ENCODE measurements at regions not wholly inside any gene's neighbourhood (a gene's known extent, or its start where the extent isn't known, plus 50 kb on each side); places are given as distances from the start of the nearest gene placed in this dataset.

DNA sequence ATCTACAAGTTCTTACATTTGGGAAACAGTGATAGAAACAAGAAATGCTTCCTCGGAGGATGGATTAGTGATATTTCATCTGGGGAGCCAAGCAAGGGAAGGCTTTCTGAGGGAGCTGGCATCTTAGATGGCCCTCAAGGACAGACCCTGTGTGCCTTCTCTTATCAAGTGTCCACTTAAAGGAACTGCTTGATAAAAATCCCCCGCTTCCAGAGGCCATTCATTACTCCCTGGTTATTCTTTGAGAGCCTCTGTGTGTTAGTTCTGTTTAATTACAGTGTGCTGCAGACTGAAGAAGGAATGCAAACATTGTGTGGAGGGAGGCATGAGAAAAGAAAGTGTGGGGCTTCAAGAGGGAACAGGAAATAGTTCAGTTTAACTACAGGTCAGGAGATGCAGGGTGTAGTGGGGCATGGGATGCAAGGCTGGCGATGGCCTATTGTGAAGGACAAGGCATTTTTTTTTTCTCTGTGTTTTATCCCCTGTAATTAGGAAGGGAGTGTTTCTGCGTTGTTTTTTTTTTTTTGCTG is 145.4 kb downstream of the SNX10 start:
- TF ChIP-seq POLR2A (IDR thresholded peaks at IDR 0.05; ENCODE audit: low read depth, low read length): no peak
- no peak for TF ChIP-seq POLR2AphosphoS5 (IDR thresholded peaks at IDR 0.05; ENCODE audit: low read depth, low read length)
- TF ChIP-seq TAF1 (IDR thresholded peaks at IDR 0.05; ENCODE audit: borderline replicate concordance, low read depth, low read length): no peak

Measured in GM12892 (cell line).